CD4-positive, alpha-beta T cell (primary cell): ENCODE measurements at regions not wholly inside any gene's neighbourhood (a gene's known extent, or its start where the extent isn't known, plus 50 kb on each side); places are given as distances from the start of the nearest gene placed in this dataset.

Experiments used
- ATAC-seq: fragments of 200-7000 bp; cut with Tn5 transposase; one replicate; pipeline ENCODE4 v1.10.0; 2022; ENCODE audit warnings: mild to moderate bottlenecking; ENCODE audit not compliant: poor library complexity
- CTCF ChIA-PET: fragments of 350-600 bp; sonication (Branson Sonifier 250); formaldehyde crosslinking; loops from one replicate; lab custom pipeline; 2021; ENCODE audit warnings: antibody characterized with exemption, inconsistent platforms; lab: Charles Lee
- POLR2A ChIA-PET: fragments of 350-600 bp; sonication (Branson Sonifier 250); formaldehyde crosslinking; loops from one replicate; lab custom pipeline; 2021; ENCODE audit warnings: antibody characterized with exemption, inconsistent platforms; lab: Charles Lee
- DNase-seq, 14 experiments: peaks; one replicate each; pipeline ENCODE4 v3.0.0-alpha.2; 2013 to 2020; ENCODE audit warnings: mixed read lengths in 2 of 14
- H3K27ac ChIP-seq, 2 donors: one replicate each; pipeline versions ENCODE4 v1.5.1 to v1.7.0; 2013; ENCODE audit warnings: low read length in 2 of 2, low read depth in 1 of 2, mild to moderate bottlenecking in 1 of 2
- H3K27me3 ChIP-seq, 2 experiments: 1 replicate in 1 of 2; 2 replicates in 1 of 2; pipeline versions ENCODE4 v1.6.1 to v1.7.0; 2013; ENCODE audit warnings: low read length in 2 of 2, control low read depth in 1 of 2, mild to moderate bottlenecking in 1 of 2, moderate library complexity in 1 of 2; ENCODE audit not compliant: insufficient read depth in 2 of 2, control insufficient read depth in 1 of 2
- H3K36me3 ChIP-seq: one replicate; pipeline ENCODE4 v1.6.1; 2013; ENCODE audit warnings: low read length, control low read depth; ENCODE audit not compliant: insufficient read depth
- H3K4me1 ChIP-seq: one replicate; pipeline ENCODE4 v1.6.1; 2013; ENCODE audit warnings: low read length, control low read depth; ENCODE audit not compliant: insufficient read depth
- H3K4me3 ChIP-seq: one replicate; pipeline ENCODE4 v1.5.1; 2013; ENCODE audit warnings: mild to moderate bottlenecking, low read length, moderate library complexity
- H3K9me3 ChIP-seq, 2 experiments: 1 replicate in 1 of 2; 2 replicates in 1 of 2; pipeline versions ENCODE4 v1.6.1 to v1.7.0; 2013; ENCODE audit warnings: low read length in 2 of 2, mild to moderate bottlenecking in 2 of 2, control low read depth in 1 of 2, moderate library complexity in 1 of 2; ENCODE audit not compliant: control insufficient read depth in 1 of 2, insufficient read depth in 1 of 2
- H3K27ac Mint-ChIP-seq: one replicate; pipeline ENCODE4 v1.8.0; 2020; ENCODE audit warnings: mixed read lengths
- H3K27me3 Mint-ChIP-seq: one replicate; pipeline ENCODE4 v1.8.0; 2021; ENCODE audit warnings: mixed read lengths
- H3K36me3 Mint-ChIP-seq: one replicate; pipeline ENCODE4 v1.8.0; 2021; ENCODE audit warnings: low read depth, mixed read lengths
- H3K4me1 Mint-ChIP-seq: one replicate; pipeline ENCODE4 v1.8.0; 2021; ENCODE audit warnings: low read depth, mixed read lengths
- H3K4me3 Mint-ChIP-seq: one replicate; pipeline ENCODE4 v1.8.0; 2020; ENCODE audit warnings: mild to moderate bottlenecking, mixed read lengths
- H3K9me3 Mint-ChIP-seq: one replicate; pipeline ENCODE4 v1.8.0; 2020; ENCODE audit warnings: mixed read lengths
- CTCF ChIP-seq: fragments of 200-600 bp; IDR thresholded peaks from one replicate; pipeline ENCODE4 v1.8.0; 2022; ENCODE audit warnings: antibody characterized with exemption, mild to moderate bottlenecking
- intact Hi-C, 2 experiments: fragments of 100-400 bp; cut with DNase I in 1 of 2; cut with micrococcal nuclease in 1 of 2; formaldehyde crosslinking; loops; one replicate each; pipeline versions ENCODE4 v1.15.1 to v1.9.0; 2023 to 2025; cut with DNase I, micrococcal nuclease

GRCh38 chr7:54141576-54141975, 400.6 kb upstream of the VSTM2A start:
- ChIA-PET CTCF (no interaction called here), POLR2A (no interaction called here)
- Mint-ChIP-seq H3K36me3 (no peaks in the 10 kb centered on the region), H3K9me3 (peaks cover 12% of the 10 kb centered on the region), H3K4me1 (no peaks in the 10 kb centered on the region), H3K27me3 (no peaks in the 10 kb centered on the region), H3K27ac (no peak overlapping the region), H3K4me3 (no peak overlapping the region)
- Histone ChIP-seq H3K4me1 (no peaks in the 10 kb centered on the region), H3K27ac (no peak overlapping the region), H3K27me3 (no peaks in the 10 kb centered on the region), H3K4me3 (no peak overlapping the region), H3K9me3 (peaks cover 0 to 13% of the 10 kb centered on the region in 2 experiments), H3K36me3 (no peaks in the 10 kb centered on the region)
- DNase-seq: no peak
- no peak for TF ChIP-seq CTCF
- no peak for ATAC-seq
- intact Hi-C loops: no loop called here

GRCh38 chr7:54145716-54146115, 396.5 kb upstream of the VSTM2A start:
- DNase-seq (no peak), ATAC-seq (no peak)
- no peak overlapping the region for H3K4me3 Mint-ChIP-seq
- Histone ChIP-seq H3K27me3 (no peaks in the 10 kb centered on the region), H3K36me3 (no peaks in the 10 kb centered on the region), H3K27ac (no peak overlapping the region), H3K4me3 (no peak overlapping the region), H3K9me3 (peaks cover 14 to 19% of the 10 kb centered on the region in 2 experiments), H3K4me1 (no peaks in the 10 kb centered on the region)
- intact Hi-C loops: no loop called here
- H3K4me1 Mint-ChIP-seq: no peaks in the 10 kb centered on the region
- no peak for TF ChIP-seq CTCF
- H3K9me3 Mint-ChIP-seq: peaks cover 19% of the 10 kb centered on the region
- POLR2A ChIA-PET: no interaction called here
- CTCF ChIA-PET: no interaction called here
- no peaks in the 10 kb centered on the region for H3K36me3 Mint-ChIP-seq
- no peaks in the 10 kb centered on the region for H3K27me3 Mint-ChIP-seq
- H3K27ac Mint-ChIP-seq: no peak overlapping the region

- ChIA-PET CTCF (no interaction called here), POLR2A (no interaction called here)
- H3K9me3 ChIP-seq: peaks cover 9 to 13% of the 10 kb centered on the region in 2 experiments
- Mint-ChIP-seq H3K27me3 (no peaks in the 10 kb centered on the region), H3K4me3 (no peak overlapping the region), H3K4me1 (no peaks in the 10 kb centered on the region), H3K36me3 (no peaks in the 10 kb centered on the region), H3K27ac (no peak overlapping the region), H3K9me3 (peaks cover 23% of the 10 kb centered on the region)
- no peaks in the 10 kb centered on the region for H3K4me1 ChIP-seq
- H3K36me3 ChIP-seq: no peaks in the 10 kb centered on the region
- no peaks in the 10 kb centered on the region for H3K27me3 ChIP-seq
- no peak for DNase-seq
- ATAC-seq: no peak
- H3K27ac ChIP-seq: no peak overlapping the region
- no peak for TF ChIP-seq CTCF
- H3K4me3 ChIP-seq: no peak overlapping the region
- intact Hi-C loops: no loop called here
These were observed 388.7 kb upstream of the VSTM2A start for GRCh38 chr7:54153462-54153861.
